WTC11 (cell line): ENCODE measurements at regions not wholly inside any gene's neighbourhood (a gene's known extent, or its start where the extent isn't known, plus 50 kb on each side); places are given as distances from the start of the nearest gene placed in this dataset.

Experiments used
- ATAC-seq: fragments of 200-7000 bp; cut with Tn5 transposase; 2 replicates; pipeline ENCODE4 v1.10.0; 2021; ENCODE audit warnings: mild to moderate bottlenecking, moderate library complexity
- CTCF ChIA-PET: fragments of 300-600 bp; sonication (Branson Sonifier 250); formaldehyde crosslinking; loops from one replicate; lab custom pipeline; 2021; ENCODE audit warnings: antibody characterized with exemption; lab: Charles Lee
- POLR2A ChIA-PET: fragments of 350-600 bp; sonication (Branson Sonifier 250); formaldehyde crosslinking; loops from one replicate; lab custom pipeline; 2021; ENCODE audit warnings: antibody characterized with exemption; lab: Charles Lee
- DNase-seq: peaks from one replicate; pipeline ENCODE4 v3.0.0; 2021; ENCODE audit warnings: low spot score
- H3K27ac Mint-ChIP-seq: 2 replicates; pipeline ENCODE4 v1.8.0; 2021; ENCODE audit warnings: mixed read lengths
- H3K27me3 Mint-ChIP-seq: 2 replicates; pipeline ENCODE4 v1.8.0; 2021; ENCODE audit warnings: low read depth, mild to moderate bottlenecking, moderate library complexity, mixed read lengths
- H3K36me3 Mint-ChIP-seq: 2 replicates; pipeline ENCODE4 v1.8.0; 2021; ENCODE audit warnings: mixed read lengths
- H3K4me1 Mint-ChIP-seq: 2 replicates; pipeline ENCODE4 v1.8.0; 2022; ENCODE audit warnings: mixed read lengths
- H3K4me3 Mint-ChIP-seq: 2 replicates; pipeline ENCODE4 v1.8.0; 2021; ENCODE audit warnings: mild to moderate bottlenecking, moderate library complexity, mixed read lengths
- H3K9me3 Mint-ChIP-seq: 2 replicates; pipeline ENCODE4 v1.8.0; 2021; ENCODE audit warnings: mixed read lengths
- ATF1 ChIP-seq: sonication (generic); formaldehyde crosslinking; IDR thresholded peaks from 2 replicates; pipeline ENCODE4 v1.8.1; 2023; ENCODE audit warnings: mild to moderate bottlenecking, moderate library complexity, missing genetic modification reagents
- CBFB ChIP-seq: sonication (generic); formaldehyde crosslinking; IDR thresholded peaks from 2 replicates; pipeline ENCODE4 v1.8.1; 2022; ENCODE audit warnings: mild to moderate bottlenecking, low read depth, missing genetic modification reagents
- CREB1 ChIP-seq: sonication (generic); formaldehyde crosslinking; IDR thresholded peaks from 2 replicates; pipeline ENCODE4 v1.8.0; 2023; ENCODE audit warnings: mild to moderate bottlenecking, missing genetic modification reagents
- FOXJ3 ChIP-seq: sonication (generic); formaldehyde crosslinking; IDR thresholded peaks from 2 replicates; pipeline ENCODE4 v1.9.0; 2021; ENCODE audit warnings: missing genetic modification reagents, mild to moderate bottlenecking, borderline replicate concordance
- HMGA2 ChIP-seq: fragments of 250-450 bp; sonication (Bioruptor Pico); IDR thresholded peaks from 2 replicates; pipeline ENCODE4 v1.4.0; 2021; ENCODE audit warnings: mild to moderate bottlenecking, moderate library complexity
- HMGXB4 ChIP-seq: sonication (generic); formaldehyde crosslinking; IDR thresholded peaks from 2 replicates; pipeline ENCODE4 v1.8.1; 2023; ENCODE audit warnings: mild to moderate bottlenecking, moderate library complexity, missing genetic modification reagents
- MLX ChIP-seq: sonication (generic); formaldehyde crosslinking; IDR thresholded peaks from 2 replicates; pipeline ENCODE4 v1.8.1; 2023; ENCODE audit warnings: mild to moderate bottlenecking, missing genetic modification reagents, moderate library complexity
- NR3C1 ChIP-seq: sonication (generic); formaldehyde crosslinking; conservative IDR thresholded peaks from 2 replicates; pipeline ENCODE4 v1.8.1; 2023; ENCODE audit warnings: low read depth, mild to moderate bottlenecking, missing genetic modification reagents
- RELA ChIP-seq: sonication (generic); formaldehyde crosslinking; IDR thresholded peaks from 2 replicates; pipeline ENCODE4 v1.8.1; 2022; ENCODE audit warnings: missing genetic modification reagents, mild to moderate bottlenecking, borderline replicate concordance
- TCF7 ChIP-seq: sonication (generic); formaldehyde crosslinking; IDR thresholded peaks from 2 replicates; pipeline ENCODE4 v1.8.0; 2022; ENCODE audit warnings: mild to moderate bottlenecking, low read depth, missing genetic modification reagents, moderate library complexity
- TEAD4 ChIP-seq: sonication (generic); formaldehyde crosslinking; IDR thresholded peaks from 2 replicates; pipeline ENCODE4 v1.8.0; 2022; ENCODE audit warnings: mild to moderate bottlenecking, missing genetic modification reagents
- USF1 ChIP-seq: sonication (generic); formaldehyde crosslinking; IDR thresholded peaks from 2 replicates; pipeline ENCODE4 v1.8.0; 2022; ENCODE audit warnings: mild to moderate bottlenecking, missing genetic modification reagents
- ZNF219 ChIP-seq: sonication (generic); formaldehyde crosslinking; IDR thresholded peaks from 2 replicates; pipeline ENCODE4 v1.8.0; 2023; ENCODE audit warnings: missing genetic modification reagents, mild to moderate bottlenecking, borderline replicate concordance
- ZNF281 ChIP-seq: sonication (generic); formaldehyde crosslinking; IDR thresholded peaks from 2 replicates; pipeline ENCODE4 v1.8.0; 2023; ENCODE audit warnings: mild to moderate bottlenecking, missing genetic modification reagents
- ZNF512 ChIP-seq: sonication (generic); formaldehyde crosslinking; IDR thresholded peaks from 2 replicates; pipeline ENCODE4 v1.8.1; 2022; ENCODE audit warnings: missing genetic modification reagents, borderline replicate concordance
- ZNF671 ChIP-seq: fragments of 250-450 bp; sonication (Bioruptor Pico); IDR thresholded peaks from 2 replicates; pipeline ENCODE4 v1.8.0; 2021; ENCODE audit warnings: mild to moderate bottlenecking
- TF ChIP-seq, protein P1 (sequence below): fragments of 250-450 bp; sonication (Bioruptor Pico); IDR thresholded peaks from 2 replicates; pipeline ENCODE4 v1.9.0; 2021; ENCODE audit warnings: mild to moderate bottlenecking
- TF ChIP-seq, protein P2 (sequence below): sonication (generic); formaldehyde crosslinking; conservative IDR thresholded peaks from 2 replicates; pipeline ENCODE4 v1.8.1; 2022; ENCODE audit warnings: mild to moderate bottlenecking, missing genetic modification reagents
- TF ChIP-seq, protein P3 (sequence below): fragments of 250-450 bp; sonication (Bioruptor Pico); IDR thresholded peaks from 2 replicates; pipeline ENCODE4 v2.1.2; 2022; ENCODE audit warnings: mild to moderate bottlenecking, moderate library complexity
- TF ChIP-seq, protein P4 (sequence below): fragments of 250-450 bp; sonication (Bioruptor Pico); IDR thresholded peaks from 2 replicates; pipeline ENCODE4 v1.9.0; 2021; ENCODE audit warnings: mild to moderate bottlenecking

GRCh38 chr5:2193142-2193541 is 310.4 kb upstream of the IRX4 start:
- POLR2A ChIA-PET = no interaction called here

GRCh38 chr5:2192496-2192895 is 309.8 kb upstream of the IRX4 start:
- no peak for TF ChIP-seq TCF7 (CRISPR knock-in tag)
- TF ChIP-seq, protein P1, sequence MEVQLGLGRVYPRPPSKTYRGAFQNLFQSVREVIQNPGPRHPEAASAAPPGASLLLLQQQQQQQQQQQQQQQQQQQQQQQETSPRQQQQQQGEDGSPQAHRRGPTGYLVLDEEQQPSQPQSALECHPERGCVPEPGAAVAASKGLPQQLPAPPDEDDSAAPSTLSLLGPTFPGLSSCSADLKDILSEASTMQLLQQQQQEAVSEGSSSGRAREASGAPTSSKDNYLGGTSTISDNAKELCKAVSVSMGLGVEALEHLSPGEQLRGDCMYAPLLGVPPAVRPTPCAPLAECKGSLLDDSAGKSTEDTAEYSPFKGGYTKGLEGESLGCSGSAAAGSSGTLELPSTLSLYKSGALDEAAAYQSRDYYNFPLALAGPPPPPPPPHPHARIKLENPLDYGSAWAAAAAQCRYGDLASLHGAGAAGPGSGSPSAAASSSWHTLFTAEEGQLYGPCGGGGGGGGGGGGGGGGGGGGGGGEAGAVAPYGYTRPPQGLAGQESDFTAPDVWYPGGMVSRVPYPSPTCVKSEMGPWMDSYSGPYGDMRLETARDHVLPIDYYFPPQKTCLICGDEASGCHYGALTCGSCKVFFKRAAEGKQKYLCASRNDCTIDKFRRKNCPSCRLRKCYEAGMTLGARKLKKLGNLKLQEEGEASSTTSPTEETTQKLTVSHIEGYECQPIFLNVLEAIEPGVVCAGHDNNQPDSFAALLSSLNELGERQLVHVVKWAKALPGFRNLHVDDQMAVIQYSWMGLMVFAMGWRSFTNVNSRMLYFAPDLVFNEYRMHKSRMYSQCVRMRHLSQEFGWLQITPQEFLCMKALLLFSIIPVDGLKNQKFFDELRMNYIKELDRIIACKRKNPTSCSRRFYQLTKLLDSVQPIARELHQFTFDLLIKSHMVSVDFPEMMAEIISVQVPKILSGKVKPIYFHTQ (CRISPR knock-in tag) = no peak
- no peak for TF ChIP-seq FOXJ3 (CRISPR knock-in tag)
- TF ChIP-seq USF1 (CRISPR knock-in tag) = no peak
- TF ChIP-seq ZNF512 (CRISPR knock-in tag) = no peak
- TF ChIP-seq NR3C1 (CRISPR knock-in tag) = no peak
- TF ChIP-seq, protein P2, sequence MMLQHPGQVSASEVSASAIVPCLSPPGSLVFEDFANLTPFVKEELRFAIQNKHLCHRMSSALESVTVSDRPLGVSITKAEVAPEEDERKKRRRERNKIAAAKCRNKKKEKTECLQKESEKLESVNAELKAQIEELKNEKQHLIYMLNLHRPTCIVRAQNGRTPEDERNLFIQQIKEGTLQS = no peak
- TF ChIP-seq CREB1 (CRISPR knock-in tag) = no peak
- no peak for TF ChIP-seq HMGXB4 (CRISPR knock-in tag)
- TF ChIP-seq, protein P3, sequence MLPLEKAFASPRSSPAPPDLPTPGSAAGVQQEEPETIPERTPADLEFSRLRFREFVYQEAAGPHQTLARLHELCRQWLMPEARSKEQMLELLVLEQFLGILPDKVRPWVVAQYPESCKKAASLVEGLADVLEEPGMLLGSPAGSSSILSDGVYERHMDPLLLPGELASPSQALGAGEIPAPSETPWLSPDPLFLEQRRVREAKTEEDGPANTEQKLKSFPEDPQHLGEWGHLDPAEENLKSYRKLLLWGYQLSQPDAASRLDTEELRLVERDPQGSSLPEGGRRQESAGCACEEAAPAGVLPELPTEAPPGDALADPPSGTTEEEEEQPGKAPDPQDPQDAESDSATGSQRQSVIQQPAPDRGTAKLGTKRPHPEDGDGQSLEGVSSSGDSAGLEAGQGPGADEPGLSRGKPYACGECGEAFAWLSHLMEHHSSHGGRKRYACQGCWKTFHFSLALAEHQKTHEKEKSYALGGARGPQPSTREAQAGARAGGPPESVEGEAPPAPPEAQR (CRISPR knock-in tag) = no peak
- no peak for TF ChIP-seq TEAD4
- TF ChIP-seq CBFB = no peak
- TF ChIP-seq, all 79 proteins: peak for 0

More at GRCh38 chr5:2193142-2193541, 310.4 kb upstream of the IRX4 start:
- TF ChIP-seq HMGA2 (CRISPR knock-in tag) (no peak), NR3C1 (CRISPR knock-in tag) (no peak), ZNF219 (CRISPR knock-in tag) (no peak), RELA (CRISPR knock-in tag) (no peak), MLX (CRISPR knock-in tag) (no peak), ZNF281 (no peak), ZNF671 (CRISPR knock-in tag) (no peak), ATF1 (no peak)
- TF ChIP-seq, protein P4, sequence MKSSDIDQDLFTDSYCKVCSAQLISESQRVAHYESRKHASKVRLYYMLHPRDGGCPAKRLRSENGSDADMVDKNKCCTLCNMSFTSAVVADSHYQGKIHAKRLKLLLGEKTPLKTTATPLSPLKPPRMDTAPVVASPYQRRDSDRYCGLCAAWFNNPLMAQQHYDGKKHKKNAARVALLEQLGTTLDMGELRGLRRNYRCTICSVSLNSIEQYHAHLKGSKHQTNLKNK = no peak
- DNase-seq (no peak), ATAC-seq (no peak)
- H3K4me3 Mint-ChIP-seq = no peak overlapping the region
- no peak overlapping the region for H3K27ac Mint-ChIP-seq
- no peaks in the 10 kb centered on the region for H3K27me3 Mint-ChIP-seq
- CTCF ChIA-PET = no interaction called here
- no peaks in the 10 kb centered on the region for H3K4me1 Mint-ChIP-seq
- H3K36me3 Mint-ChIP-seq = peaks cover 20% of the 10 kb centered on the region
- H3K9me3 Mint-ChIP-seq = peaks cover 22% of the 10 kb centered on the region

More at GRCh38 chr5:2192496-2192895, 309.8 kb upstream of the IRX4 start:
- Mint-ChIP-seq H3K27ac (no peak overlapping the region), H3K4me1 (no peaks in the 10 kb centered on the region), H3K9me3 (peaks cover 22% of the 10 kb centered on the region), H3K27me3 (no peaks in the 10 kb centered on the region), H3K36me3 (peaks cover 20% of the 10 kb centered on the region), H3K4me3 (no peak overlapping the region)
- ATAC-seq (no peak), DNase-seq (no peak)
- POLR2A ChIA-PET = no interaction called here
- CTCF ChIA-PET = interaction anchor here (0.8 kb wide), 1 partner anchor 153 kb away, joined by 3 read pairs; no protein-coding TSS in a partner anchor
